IMR-90 (cell line): ENCODE measurements at regions not wholly inside any gene's neighbourhood (a gene's known extent, or its start where the extent isn't known, plus 50 kb on each side); places are given as distances from the start of the nearest gene placed in this dataset.

Experiments used
- ATAC-seq: fragments of 200-7000 bp; cut with Tn5 transposase; 2 replicates; pipeline ENCODE4 v1.9.1; 2020; ENCODE audit warnings: low read depth, mild to moderate bottlenecking, moderate library complexity
- BruUV-seq: library from RNA; stranded (reverse); fragments of 400-500 nt; replicated peaks from 2 replicates; lab custom pipeline; 2021; lab: Mats Ljungman, UMichigan
- CTCF ChIA-PET: fragments of 300-600 bp; formaldehyde crosslinking; extraction: SDS; loops from one replicate; lab custom pipeline; 2021; ENCODE audit warnings: antibody characterized with exemption; lab: Yijun Ruan, JAX
- POLR2A ChIA-PET: fragments of 300-600 bp; sonication (Branson Sonifier 250); formaldehyde crosslinking; loops from one replicate; lab custom pipeline; 2022; ENCODE audit warnings: antibody characterized with exemption; ENCODE audit not compliant: unreplicated experiment; lab: Charles Lee
- DNase-seq: peaks from one replicate; pipeline ENCODE4 v3.0.0; 2013
- H2AFZ ChIP-seq: replicated peaks from 2 replicates; pipeline ENCODE3; 2013; ENCODE audit warnings: low read length, mild to moderate bottlenecking; ENCODE audit not compliant: poor library complexity
- H2AK5ac ChIP-seq: 2 replicates; pipeline ENCODE4 v1.6.1; 2013; ENCODE audit warnings: low read depth, low read length, inconsistent platforms
- H2AK9ac ChIP-seq: replicated peaks from 2 replicates; pipeline ENCODE3; 2013; ENCODE audit warnings: mild to moderate bottlenecking, low read depth, low read length, moderate library complexity; ENCODE audit not compliant: poor library complexity
- H2BK120ac ChIP-seq: 2 replicates; pipeline ENCODE4 v1.6.1; 2013; ENCODE audit warnings: low read depth, low read length, inconsistent platforms
- H2BK15ac ChIP-seq: 3 replicates; pipeline ENCODE4 v1.6.1; 2013; ENCODE audit warnings: low read depth, low read length, inconsistent platforms
- H2BK20ac ChIP-seq: 2 replicates; pipeline ENCODE4 v1.6.1; 2013; ENCODE audit warnings: low read depth, mild to moderate bottlenecking, inconsistent platforms, low read length, moderate library complexity
- H2BK5ac ChIP-seq: 2 replicates; pipeline ENCODE4 v1.6.1; 2013; ENCODE audit warnings: mild to moderate bottlenecking, low read depth, low read length, inconsistent platforms; ENCODE audit not compliant: poor library complexity, severe bottlenecking
- H3K14ac ChIP-seq: replicated peaks from 2 replicates; pipeline ENCODE4 v1.6.1; 2013; ENCODE audit warnings: low read depth, low read length, inconsistent platforms
- H3K18ac ChIP-seq: 2 replicates; pipeline ENCODE4 v1.6.1; 2013; ENCODE audit warnings: low read depth, low read length, control low read depth
- H3K23ac ChIP-seq: 2 replicates; pipeline ENCODE4 v1.6.1; 2013; ENCODE audit warnings: low read depth, low read length, inconsistent platforms
- H3K27ac ChIP-seq: 2 replicates; pipeline ENCODE4 v1.5.1; 2013; ENCODE audit warnings: mild to moderate bottlenecking, control low read depth, low read length; ENCODE audit not compliant: insufficient read depth
- H3K27me3 ChIP-seq: 2 replicates; pipeline ENCODE4 v1.6.1; 2013; ENCODE audit warnings: low read length; ENCODE audit not compliant: control insufficient read depth, insufficient read depth
- H3K36me3 ChIP-seq: 2 replicates; pipeline ENCODE4 v1.6.1; 2013; ENCODE audit warnings: low read length, mixed read lengths; ENCODE audit not compliant: control insufficient read depth, insufficient read depth
- H3K4ac ChIP-seq: 2 replicates; pipeline ENCODE4 v1.6.1; 2013; ENCODE audit warnings: low read depth, low read length, inconsistent platforms
- H3K4me1 ChIP-seq: 2 replicates; pipeline ENCODE4 v1.6.1; 2013; ENCODE audit warnings: low read length, mixed read lengths; ENCODE audit not compliant: control insufficient read depth, insufficient read depth
- H3K4me2 ChIP-seq: 2 replicates; pipeline ENCODE4 v1.6.1; 2013; ENCODE audit warnings: low read depth, mild to moderate bottlenecking, control low read depth, low read length, moderate library complexity
- H3K4me3 ChIP-seq: 2 replicates; pipeline ENCODE4 v1.5.1; 2013; ENCODE audit warnings: low read depth, mild to moderate bottlenecking, control low read depth, low read length, moderate library complexity; ENCODE audit not compliant: insufficient read depth
- H3K56ac ChIP-seq: 2 replicates; pipeline ENCODE4 v1.6.1; 2013; ENCODE audit warnings: low read length, inconsistent platforms; ENCODE audit not compliant: insufficient read depth; ENCODE audit errors: extremely low read depth
- H3K79me1 ChIP-seq, 2 experiments: 2 replicates each; pipeline ENCODE4 v1.6.1; 2013; ENCODE audit warnings: low read length in 2 of 2, inconsistent platforms in 1 of 2, low read depth in 1 of 2
- H3K9ac ChIP-seq: 2 replicates; pipeline ENCODE4 v1.6.1; 2013; ENCODE audit warnings: low read depth, low read length, control low read depth
- H3K9me1 ChIP-seq: 2 replicates; pipeline ENCODE4 v1.6.1; 2013; ENCODE audit warnings: low read length, inconsistent platforms; ENCODE audit not compliant: insufficient read depth
- H3K9me3 ChIP-seq: 2 replicates; pipeline ENCODE4 v1.6.1; 2013; ENCODE audit warnings: low read length; ENCODE audit not compliant: control insufficient read depth, insufficient read depth
- H4K20me1 ChIP-seq: 2 replicates; pipeline ENCODE4 v1.6.1; 2013; ENCODE audit warnings: low read length, inconsistent platforms; ENCODE audit not compliant: insufficient read depth
- H4K5ac ChIP-seq: 2 replicates; pipeline ENCODE4 v1.6.1; 2013; ENCODE audit warnings: mild to moderate bottlenecking, low read depth, low read length, control low read depth
- H4K8ac ChIP-seq, 2 experiments: 2 replicates each; pipeline ENCODE4 v1.6.1; 2013; ENCODE audit warnings: low read depth in 2 of 2, low read length in 2 of 2, control low read depth in 1 of 2, inconsistent platforms in 1 of 2
- H4K91ac ChIP-seq: 2 replicates; pipeline ENCODE4 v1.6.1; 2013; ENCODE audit warnings: low read depth, low read length, inconsistent platforms; ENCODE audit not compliant: insufficient read depth
- CEBPB ChIP-seq: IDR thresholded peaks from 2 replicates; pipeline ENCODE4 v1.6.1; 2012; ENCODE audit warnings: low read depth, low read length, improper control_type of control experiment
- CHD1 ChIP-seq: IDR thresholded peaks from 2 replicates; pipeline ENCODE4 v1.6.1; 2012; ENCODE audit warnings: low read depth, low read length, improper control_type of control experiment
- MAZ ChIP-seq: IDR thresholded peaks from 2 replicates; pipeline ENCODE4 v1.6.1; 2012; ENCODE audit warnings: low read depth, mild to moderate bottlenecking, low read length, improper control_type of control experiment, moderate library complexity, borderline replicate concordance
- MXI1 ChIP-seq: IDR thresholded peaks from 2 replicates; pipeline ENCODE4 v1.6.1; 2012; ENCODE audit warnings: low read depth, mild to moderate bottlenecking, low read length, moderate library complexity, borderline replicate concordance
- POLR2A ChIP-seq: IDR thresholded peaks from 2 replicates; pipeline ENCODE4 v1.6.1; 2012; ENCODE audit warnings: mild to moderate bottlenecking, low read depth, low read length
- RCOR1 ChIP-seq: IDR thresholded peaks from 2 replicates; pipeline ENCODE4 v1.6.1; 2012; ENCODE audit warnings: mild to moderate bottlenecking, low read length, improper control_type of control experiment; ENCODE audit not compliant: insufficient replicate concordance
- RFX5 ChIP-seq: IDR thresholded peaks from 2 replicates; pipeline ENCODE4 v1.8.0; 2012; ENCODE audit warnings: low read depth, mild to moderate bottlenecking, low read length, moderate library complexity
- SMC3 ChIP-seq: fragments of 150-350 bp; IDR thresholded peaks from 2 replicates; pipeline ENCODE4 v1.6.1; 2016; ENCODE audit warnings: low read depth, mild to moderate bottlenecking, antibody characterized with exemption, low read length, moderate library complexity
- WGBS, 2 experiments: methylation state at CpG; one replicate each; pipeline versions ENCODE4 v1.1.5 to v1.1.7; 2013; ENCODE audit warnings: missing lambda C conversion rate in 2 of 2; ENCODE audit not compliant: insufficient read length in 1 of 2; ENCODE audit errors: extremely low coverage in 2 of 2; 5-methylcytosine and 5-hydroxymethylcytosine counted together
- dilution Hi-C: fragments of 300-500 bp; cut with HindIII; formaldehyde crosslinking; loops from one replicate; pipeline ENCODE4 v1.14.3; 2018; ENCODE audit warnings: low sequenced_read_pairs; ENCODE audit not compliant: unreplicated experiment
- in situ Hi-C: fragments of 300-500 bp; cut with MboI; formaldehyde crosslinking; loops from 3 replicates; pipeline ENCODE4 v1.14.3; 2019; ENCODE audit warnings: low sequenced_read_pairs, inconsistent platforms, mixed read lengths
- intact Hi-C: fragments of 100-400 bp; cut with micrococcal nuclease; formaldehyde crosslinking; loops from 2 replicates; pipeline ENCODE4 v1.10.0; 2022
- TF ChIP-seq, protein P1 (sequence below): conservative IDR thresholded peaks from 2 replicates; pipeline ENCODE4 v1.5.1; 2012; ENCODE audit warnings: mild to moderate bottlenecking, low read depth, low read length, improper control_type of control experiment

DNA sequence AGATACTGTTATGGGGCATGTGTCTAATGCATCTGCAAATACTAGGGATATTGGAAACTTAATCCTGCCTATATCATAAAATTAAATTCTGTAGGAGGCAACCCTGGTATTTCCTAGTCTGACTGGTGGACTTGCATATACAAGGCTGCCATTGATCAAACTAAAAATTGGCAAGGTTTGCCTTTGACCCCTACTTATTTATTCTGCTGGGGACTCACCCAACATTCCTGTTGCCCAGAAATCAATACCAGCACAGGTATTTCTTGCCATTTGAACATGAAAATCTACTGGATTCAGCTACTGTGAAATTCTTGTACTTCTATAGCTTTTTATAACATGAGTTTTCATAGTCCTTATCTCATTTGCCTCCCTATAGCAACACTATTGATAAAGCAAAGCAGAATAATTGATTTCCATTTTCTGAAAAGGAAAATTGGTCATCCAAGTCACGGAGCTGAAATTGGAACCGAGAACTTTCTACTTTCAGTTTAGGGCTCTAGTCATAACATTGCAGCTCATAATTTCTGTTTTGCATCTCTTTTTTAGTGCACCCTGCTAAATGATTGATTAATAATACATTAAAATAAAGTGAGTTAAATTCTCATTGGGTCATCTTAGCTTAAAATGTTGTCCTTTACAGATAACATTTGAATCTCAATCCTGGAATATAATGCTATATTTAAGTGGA is 365.2 kb downstream of the MFSD1 start:
- intact Hi-C loops: no loop called here
- Histone ChIP-seq H3K18ac (no peak overlapping the region), H2BK5ac (no peak overlapping the region), H3K4ac (no peak overlapping the region), H3K9me3 (no peaks in the 10 kb centered on the region), H3K36me3 (no peaks in the 10 kb centered on the region), H3K4me3 (no peak overlapping the region), H4K20me1 (no peaks in the 10 kb centered on the region), H3K27me3 (no peaks in the 10 kb centered on the region), H4K5ac (no peak overlapping the region), H2BK120ac (no peak overlapping the region), H2AFZ (no peak overlapping the region), H2BK20ac (no peak overlapping the region), H3K56ac (no peak overlapping the region), H2AK9ac (no peak overlapping the region), H2AK5ac (no peak overlapping the region), H3K4me2 (no peak overlapping the region), H4K91ac (no peak overlapping the region), H3K9ac (no peak overlapping the region), H3K27ac (no peak overlapping the region), H4K8ac (no peak overlapping the region), H2BK15ac (no peak overlapping the region), H3K4me1 (0 out of 2 replicates have a peak, but pooled peaks cover 2% of the 10 kb centered on the region), H3K23ac (no peak overlapping the region), H3K79me1 (no peaks in the 10 kb centered on the region), H3K14ac (no peak overlapping the region), H3K9me1 (no peaks in the 10 kb centered on the region)
- CTCF ChIA-PET: no interaction called here
- WGBS, 2 experiments: no CpG with 5 or more reads among the region's 2 CpGs
- ATAC-seq (no peak), DNase-seq (no peak)
- in situ Hi-C loops: no loop called here
- POLR2A ChIA-PET: interaction anchor here (0.6 kb wide), 1 partner anchor 567 kb away, joined by 5 read pairs; no protein-coding TSS in a partner anchor
- no TSS peak for BruUV-seq
- dilution Hi-C loops: no loop called here
- TF ChIP-seq CEBPB (no peak), RCOR1 (no peak), POLR2A (no peak), MXI1 (no peak), CHD1 (no peak), RFX5 (no peak), SMC3 (no peak), MAZ (no peak)
- TF ChIP-seq, protein P1, sequence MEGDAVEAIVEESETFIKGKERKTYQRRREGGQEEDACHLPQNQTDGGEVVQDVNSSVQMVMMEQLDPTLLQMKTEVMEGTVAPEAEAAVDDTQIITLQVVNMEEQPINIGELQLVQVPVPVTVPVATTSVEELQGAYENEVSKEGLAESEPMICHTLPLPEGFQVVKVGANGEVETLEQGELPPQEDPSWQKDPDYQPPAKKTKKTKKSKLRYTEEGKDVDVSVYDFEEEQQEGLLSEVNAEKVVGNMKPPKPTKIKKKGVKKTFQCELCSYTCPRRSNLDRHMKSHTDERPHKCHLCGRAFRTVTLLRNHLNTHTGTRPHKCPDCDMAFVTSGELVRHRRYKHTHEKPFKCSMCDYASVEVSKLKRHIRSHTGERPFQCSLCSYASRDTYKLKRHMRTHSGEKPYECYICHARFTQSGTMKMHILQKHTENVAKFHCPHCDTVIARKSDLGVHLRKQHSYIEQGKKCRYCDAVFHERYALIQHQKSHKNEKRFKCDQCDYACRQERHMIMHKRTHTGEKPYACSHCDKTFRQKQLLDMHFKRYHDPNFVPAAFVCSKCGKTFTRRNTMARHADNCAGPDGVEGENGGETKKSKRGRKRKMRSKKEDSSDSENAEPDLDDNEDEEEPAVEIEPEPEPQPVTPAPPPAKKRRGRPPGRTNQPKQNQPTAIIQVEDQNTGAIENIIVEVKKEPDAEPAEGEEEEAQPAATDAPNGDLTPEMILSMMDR: no peak
